Panc1 (cell line): ENCODE measurements at regions not wholly inside any gene's neighbourhood (a gene's known extent, or its start where the extent isn't known, plus 50 kb on each side); places are given as distances from the start of the nearest gene placed in this dataset.

Experiments
- ATAC-seq: fragments of 200-7000 bp; cut with Tn5 transposase; 2 replicates; pipeline ENCODE4 v1.9.1; 2020; ENCODE audit warnings: mild to moderate bottlenecking, moderate library complexity
- BruUV-seq: library from RNA; stranded (reverse); fragments of 400-500 nt; replicated peaks from 2 replicates; lab custom pipeline; 2021; lab: Mats Ljungman, UMichigan
- CTCF ChIA-PET: fragments of 300-600 bp; sonication (Branson Sonifier 250); formaldehyde crosslinking; loops from one replicate; lab custom pipeline; 2022; ENCODE audit warnings: antibody characterized with exemption; lab: Charles Lee
- POLR2A ChIA-PET: fragments of 300-600 bp; sonication (Branson Sonifier 250); formaldehyde crosslinking; loops from one replicate; lab custom pipeline; 2022; ENCODE audit warnings: antibody characterized with exemption; lab: Charles Lee
- DNase-seq: peaks from one replicate; pipeline ENCODE4 v3.0.0-alpha.2; 2010; ENCODE audit warnings: low read depth, low spot score
- H3K27ac ChIP-seq: 2 replicates; pipeline ENCODE4 v1.5.1; 2011; ENCODE audit warnings: mild to moderate bottlenecking, low read length, inconsistent platforms
- H3K27me3 ChIP-seq: fragments of 200-500 bp; sonication (Bioruptor generic); 2 replicates; pipeline ENCODE4 v1.6.0; 2014; ENCODE audit warnings: low read length, inconsistent platforms; ENCODE audit not compliant: control insufficient read depth, insufficient read depth
- H3K36me3 ChIP-seq: fragments of 200-500 bp; sonication (Bioruptor generic); 2 replicates; pipeline ENCODE4 v1.5.1; 2014; ENCODE audit warnings: inconsistent platforms, mild to moderate bottlenecking, low read length, moderate library complexity; ENCODE audit not compliant: control insufficient read depth, insufficient read depth
- H3K4me1 ChIP-seq: 2 replicates; pipeline ENCODE4 v1.5.1; 2011; ENCODE audit warnings: inconsistent platforms, mild to moderate bottlenecking, low read length, moderate library complexity; ENCODE audit not compliant: control insufficient read depth, insufficient read depth
- H3K4me3 ChIP-seq, 2 experiments: 2 replicates each; pipeline ENCODE4 v1.5.1; 2011 to 2012; ENCODE audit warnings: low read depth in 2 of 2, low read length in 2 of 2, mild to moderate bottlenecking in 2 of 2, inconsistent platforms in 1 of 2, moderate library complexity in 1 of 2
- H3K9me3 ChIP-seq: fragments of 200-500 bp; sonication (Bioruptor generic); 2 replicates; pipeline ENCODE4 v1.5.1; 2014; ENCODE audit warnings: low read depth, mild to moderate bottlenecking, inconsistent platforms, low read length, moderate library complexity; ENCODE audit not compliant: control insufficient read depth, insufficient read depth
- POLR2AphosphoS5 ChIP-seq: IDR thresholded peaks from 2 replicates; pipeline ENCODE4 v1.6.1; 2012; ENCODE audit warnings: mild to moderate bottlenecking, low read depth, low read length, moderate library complexity
- SIN3A ChIP-seq: IDR thresholded peaks from 2 replicates; pipeline ENCODE4 v1.6.1; 2012; ENCODE audit warnings: low read depth, mild to moderate bottlenecking, low read length, moderate library complexity, borderline replicate concordance; ENCODE audit not compliant: insufficient read depth
- TCF7L2 ChIP-seq: IDR thresholded peaks from 2 replicates; pipeline ENCODE4 v1.6.1; 2011; ENCODE audit warnings: mild to moderate bottlenecking, low read depth, low read length, inconsistent platforms
- in situ Hi-C: cut with HindIII; loops from 2 replicates; pipeline ENCODE4 v1.10.0; 2016; ENCODE audit warnings: low sequenced_read_pairs, low pct_unique_long_range_greater_than_20kb
- intact Hi-C: fragments of 100-400 bp; cut with micrococcal nuclease; formaldehyde crosslinking; loops from one replicate; pipeline ENCODE4 v1.10.0; 2022; ENCODE audit not compliant: unreplicated experiment
- TF ChIP-seq, protein P1 (sequence below), 2 experiments: IDR thresholded peaks; 2 replicates each; pipeline ENCODE4 v1.6.1; 2011 to 2012; ENCODE audit warnings: low read depth in 2 of 2, control low read depth in 1 of 2, low read length in 1 of 2, mild to moderate bottlenecking in 1 of 2, moderate library complexity in 1 of 2; ENCODE audit not compliant: insufficient read depth in 1 of 2
- TF ChIP-seq, protein P2 (sequence below): fragments of 450-650 bp; IDR thresholded peaks from 2 replicates; pipeline ENCODE4 v1.5.1; 2017; ENCODE audit warnings: mild to moderate bottlenecking

DNA sequence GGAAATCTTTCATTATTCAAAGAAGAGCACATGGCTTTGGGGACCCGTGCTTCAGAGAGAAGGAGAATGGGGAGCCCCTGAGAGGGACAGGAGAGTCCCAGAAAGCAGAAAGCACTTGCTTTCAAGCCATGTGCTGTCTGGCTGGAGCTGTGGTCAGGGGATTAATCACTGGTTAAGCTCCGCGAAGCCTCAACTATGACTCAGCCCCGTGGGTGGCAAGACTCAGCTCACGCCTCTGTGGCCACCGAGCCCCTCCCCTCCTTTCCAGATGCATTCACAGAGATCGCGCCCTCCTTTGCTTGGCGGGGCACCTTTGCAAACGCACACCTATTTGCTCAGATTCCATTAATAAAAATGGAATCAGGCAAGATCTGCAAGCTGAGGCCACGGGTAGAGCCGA, 202.9 kb upstream of the TCERG1L start:
- POLR2A ChIA-PET, result no interaction called here
- ATAC-seq (no peak), DNase-seq (no peak)
- Histone ChIP-seq H3K36me3 (no peaks in the 10 kb centered on the region), H3K4me1 (no peaks in the 10 kb centered on the region), H3K27me3 (peaks cover 11% of the 10 kb centered on the region), H3K4me3 (no peak overlapping the region), H3K9me3 (peaks cover 3% of the 10 kb centered on the region; the same call in 1 of the 2 replicates), H3K27ac (no peak overlapping the region)
- intact Hi-C loops (no loop called here), in situ Hi-C loops (no loop called here)
- CTCF ChIA-PET, result no interaction called here
- no TSS peak for BruUV-seq
- TF ChIP-seq, protein P1, sequence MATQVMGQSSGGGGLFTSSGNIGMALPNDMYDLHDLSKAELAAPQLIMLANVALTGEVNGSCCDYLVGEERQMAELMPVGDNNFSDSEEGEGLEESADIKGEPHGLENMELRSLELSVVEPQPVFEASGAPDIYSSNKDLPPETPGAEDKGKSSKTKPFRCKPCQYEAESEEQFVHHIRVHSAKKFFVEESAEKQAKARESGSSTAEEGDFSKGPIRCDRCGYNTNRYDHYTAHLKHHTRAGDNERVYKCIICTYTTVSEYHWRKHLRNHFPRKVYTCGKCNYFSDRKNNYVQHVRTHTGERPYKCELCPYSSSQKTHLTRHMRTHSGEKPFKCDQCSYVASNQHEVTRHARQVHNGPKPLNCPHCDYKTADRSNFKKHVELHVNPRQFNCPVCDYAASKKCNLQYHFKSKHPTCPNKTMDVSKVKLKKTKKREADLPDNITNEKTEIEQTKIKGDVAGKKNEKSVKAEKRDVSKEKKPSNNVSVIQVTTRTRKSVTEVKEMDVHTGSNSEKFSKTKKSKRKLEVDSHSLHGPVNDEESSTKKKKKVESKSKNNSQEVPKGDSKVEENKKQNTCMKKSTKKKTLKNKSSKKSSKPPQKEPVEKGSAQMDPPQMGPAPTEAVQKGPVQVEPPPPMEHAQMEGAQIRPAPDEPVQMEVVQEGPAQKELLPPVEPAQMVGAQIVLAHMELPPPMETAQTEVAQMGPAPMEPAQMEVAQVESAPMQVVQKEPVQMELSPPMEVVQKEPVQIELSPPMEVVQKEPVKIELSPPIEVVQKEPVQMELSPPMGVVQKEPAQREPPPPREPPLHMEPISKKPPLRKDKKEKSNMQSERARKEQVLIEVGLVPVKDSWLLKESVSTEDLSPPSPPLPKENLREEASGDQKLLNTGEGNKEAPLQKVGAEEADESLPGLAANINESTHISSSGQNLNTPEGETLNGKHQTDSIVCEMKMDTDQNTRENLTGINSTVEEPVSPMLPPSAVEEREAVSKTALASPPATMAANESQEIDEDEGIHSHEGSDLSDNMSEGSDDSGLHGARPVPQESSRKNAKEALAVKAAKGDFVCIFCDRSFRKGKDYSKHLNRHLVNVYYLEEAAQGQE (IDR thresholded peaks at IDR 0.05; ENCODE audit: insufficient read depth in 1 of 2, low read depth in 2 of 2, low read length in 1 of 2), result no peak
- TF ChIP-seq POLR2AphosphoS5 (no peak), TCF7L2 (no peak), SIN3A (no peak)
- TF ChIP-seq, protein P2, sequence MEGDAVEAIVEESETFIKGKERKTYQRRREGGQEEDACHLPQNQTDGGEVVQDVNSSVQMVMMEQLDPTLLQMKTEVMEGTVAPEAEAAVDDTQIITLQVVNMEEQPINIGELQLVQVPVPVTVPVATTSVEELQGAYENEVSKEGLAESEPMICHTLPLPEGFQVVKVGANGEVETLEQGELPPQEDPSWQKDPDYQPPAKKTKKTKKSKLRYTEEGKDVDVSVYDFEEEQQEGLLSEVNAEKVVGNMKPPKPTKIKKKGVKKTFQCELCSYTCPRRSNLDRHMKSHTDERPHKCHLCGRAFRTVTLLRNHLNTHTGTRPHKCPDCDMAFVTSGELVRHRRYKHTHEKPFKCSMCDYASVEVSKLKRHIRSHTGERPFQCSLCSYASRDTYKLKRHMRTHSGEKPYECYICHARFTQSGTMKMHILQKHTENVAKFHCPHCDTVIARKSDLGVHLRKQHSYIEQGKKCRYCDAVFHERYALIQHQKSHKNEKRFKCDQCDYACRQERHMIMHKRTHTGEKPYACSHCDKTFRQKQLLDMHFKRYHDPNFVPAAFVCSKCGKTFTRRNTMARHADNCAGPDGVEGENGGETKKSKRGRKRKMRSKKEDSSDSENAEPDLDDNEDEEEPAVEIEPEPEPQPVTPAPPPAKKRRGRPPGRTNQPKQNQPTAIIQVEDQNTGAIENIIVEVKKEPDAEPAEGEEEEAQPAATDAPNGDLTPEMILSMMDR, result no peak

DNA sequence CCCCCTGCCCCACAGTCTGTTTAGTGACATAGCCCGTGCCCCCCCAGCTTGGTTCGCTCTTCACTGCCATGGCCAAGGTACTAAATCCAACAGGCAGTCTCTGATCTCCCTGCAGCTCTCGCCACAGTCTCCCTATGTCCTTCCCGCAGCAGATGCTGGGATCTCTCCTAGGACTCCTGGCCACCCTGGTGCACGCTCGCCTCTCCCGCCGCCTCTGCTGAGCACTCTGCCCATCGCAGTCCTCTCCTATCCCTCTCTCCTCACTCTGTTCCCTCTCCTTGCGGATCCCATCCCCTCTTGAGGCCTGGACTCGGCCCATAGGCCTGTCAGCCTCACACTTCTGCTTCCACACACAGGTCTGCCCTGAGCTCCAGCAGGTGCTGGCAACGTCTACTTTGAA, 204.8 kb upstream of the TCERG1L start:
- H3K9me3 ChIP-seq, result no peaks in the 10 kb centered on the region; the same call in 1 of the 2 replicates
- no peak overlapping the region for H3K27ac ChIP-seq
- in situ Hi-C loops (no loop called here), intact Hi-C loops (no loop called here)
- DNase-seq, result no peak
- CTCF ChIA-PET, result no interaction called here
- BruUV-seq, result no TSS peak
- POLR2A ChIA-PET, result no interaction called here
- H3K36me3 ChIP-seq, result no peaks in the 10 kb centered on the region
- no peak for TF ChIP-seq POLR2AphosphoS5
- no peak for TF ChIP-seq TCF7L2
- TF ChIP-seq, protein P2, result no peak
- TF ChIP-seq SIN3A, result no peak
- TF ChIP-seq, protein P1 (IDR thresholded peaks at IDR 0.05; ENCODE audit: insufficient read depth in 1 of 2, low read depth in 2 of 2, low read length in 1 of 2), result no peak
- H3K4me1 ChIP-seq, result no peaks in the 10 kb centered on the region
- H3K4me3 ChIP-seq, result no peak overlapping the region
- peaks cover 8% of the 10 kb centered on the region for H3K27me3 ChIP-seq
- ATAC-seq, result no peak
